ENCODE measurements at regions not wholly inside any gene's neighbourhood (a gene's known extent, or its start where the extent isn't known, plus 50 kb on each side); places are given as distances from the start of the nearest gene placed in this dataset.

DNA sequence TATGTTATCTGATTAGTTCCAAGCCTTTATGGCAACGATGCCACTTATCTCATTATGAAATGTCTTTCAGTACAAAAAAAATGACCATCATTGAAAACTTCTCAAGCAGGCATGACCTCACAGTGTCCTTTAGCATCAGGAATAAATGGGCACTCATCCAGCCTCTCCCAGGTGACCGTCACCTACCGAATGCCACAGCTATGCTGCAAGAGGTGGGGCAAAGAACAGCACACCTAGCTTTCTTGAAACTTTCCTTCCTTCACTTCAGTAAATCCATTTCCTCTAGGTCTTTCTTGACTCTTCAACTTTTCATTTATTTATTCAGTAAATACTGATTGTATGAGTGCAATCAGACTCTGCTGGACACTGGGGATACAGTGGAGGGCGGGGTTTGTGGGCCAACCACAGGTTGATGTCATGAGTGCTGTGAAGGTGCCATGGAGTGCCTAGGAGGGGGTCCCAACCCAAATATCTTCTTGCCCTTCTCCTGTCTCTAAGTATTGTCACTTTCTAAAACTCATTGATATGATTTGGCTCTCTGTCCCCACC, 54.3 kb upstream of the HK2 start:
- Mint-ChIP-seq H3K4me1 (ENCODE audit: low read depth) (no peaks in the 10 kb centered on the region), H3K4me3 (no peak overlapping the region), H3K27ac (no peak overlapping the region), H3K9me3 (no peaks in the 10 kb centered on the region), H3K36me3 (ENCODE audit: low read depth) (no peaks in the 10 kb centered on the region), H3K27me3 (no peaks in the 10 kb centered on the region)
- H3K4me1 ChIP-seq (ENCODE audit: insufficient read depth, low read length) = peaks cover 15% of the 10 kb centered on the region
- ChIA-PET POLR2A (no interaction called here), CTCF (no interaction called here)
- no peak for TF ChIP-seq CTCF (IDR thresholded peaks at IDR 0.05)
- no peaks in the 10 kb centered on the region for H3K9me3 ChIP-seq (ENCODE audit: control insufficient read depth in 1 of 2, insufficient read depth in 1 of 2, low read length in 2 of 2)
- no peaks in the 10 kb centered on the region for H3K27me3 ChIP-seq (ENCODE audit: control insufficient read depth in 1 of 2, insufficient read depth in 2 of 2, low read length in 2 of 2)
- H3K4me3 ChIP-seq (ENCODE audit: low read length) = no peak overlapping the region
- no peak for DNase-seq
- intact Hi-C loops (cut with DNase I, micrococcal nuclease) = no loop called here
- no peak overlapping the region for H3K27ac ChIP-seq (ENCODE audit: low read depth in 1 of 2, low read length in 2 of 2)
- no peaks in the 10 kb centered on the region for H3K36me3 ChIP-seq (ENCODE audit: insufficient read depth, low read length)
- ATAC-seq (ENCODE audit: poor library complexity) = no peak
